Body of pancreas (tissue), 4 donors: ENCODE measurements at regions not wholly inside any gene's neighbourhood (a gene's known extent, or its start where the extent isn't known, plus 50 kb on each side); places are given as distances from the start of the nearest gene placed in this dataset.
"Not testable (repeated sequence)": the region's sequence is repeated elsewhere in the genome, so short reads cannot be mapped to it uniquely, and the experiment has no call there.

Experiments used
- CTCF ChIP-seq, 7 experiments: fragments of 450-650 bp in 4 of 7; fragments of 200-600 bp in 3 of 7; sonication (generic) in 3 of 7; IDR thresholded peaks; one replicate each; pipeline ENCODE4 v1.5.1; 2016 to 2019; ENCODE audit warnings: antibody characterized with exemption in 7 of 7
- POLR2A ChIP-seq, 3 donors: fragments of 450-650 bp; IDR thresholded peaks; one replicate each; pipeline ENCODE4 v1.6.1; 2016; ENCODE audit warnings: antibody characterized with exemption in 3 of 3, mild to moderate bottlenecking in 2 of 3

DNA sequence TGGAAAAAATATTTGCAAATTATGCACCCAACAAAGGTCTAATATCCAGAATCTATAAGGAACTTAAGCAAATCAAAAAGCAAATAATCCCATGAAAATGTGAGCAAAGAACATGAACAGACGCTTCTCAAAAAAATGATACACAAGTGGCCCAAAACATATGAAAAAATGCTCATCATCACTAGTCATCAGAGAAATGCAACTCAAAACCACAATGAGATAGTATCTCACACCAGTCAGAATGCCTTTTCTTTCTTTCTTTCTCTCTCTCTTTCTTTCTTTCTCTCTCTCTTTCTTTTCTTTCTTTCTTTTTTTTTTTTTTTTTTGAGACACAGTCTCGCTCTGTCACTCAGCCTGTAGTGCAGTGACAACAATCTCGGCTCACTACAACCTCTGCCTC is 602.9 kb upstream of the TBL1XR1 start:
- not testable (repeated sequence) for TF ChIP-seq CTCF, POLR2A (IDR thresholded peaks at IDR 0.05)
